ENCODE measurements at regions not wholly inside any gene's neighbourhood (a gene's known extent, or its start where the extent isn't known, plus 50 kb on each side); places are given as distances from the start of the nearest gene placed in this dataset.

GRCh38 chr6:135118134-135118730, 62.9 kb upstream of the MYB start:
- no peak for TF ChIP-seq CTCF (IDR thresholded peaks at IDR 0.05)
- Histone ChIP-seq H3K4me1 (no peaks in the 10 kb centered on the region), H3K36me3 (no peaks in the 10 kb centered on the region), H3K27ac (no peak overlapping the region), H3K4me3 (no peak overlapping the region), H3K27me3 (no peaks in the 10 kb centered on the region), H3K9me3 (no peaks in the 10 kb centered on the region)
- intact Hi-C loops (cut with DNase I), result no loop called here
- DNase-seq, result no peak
- ATAC-seq, result no peak

DNA sequence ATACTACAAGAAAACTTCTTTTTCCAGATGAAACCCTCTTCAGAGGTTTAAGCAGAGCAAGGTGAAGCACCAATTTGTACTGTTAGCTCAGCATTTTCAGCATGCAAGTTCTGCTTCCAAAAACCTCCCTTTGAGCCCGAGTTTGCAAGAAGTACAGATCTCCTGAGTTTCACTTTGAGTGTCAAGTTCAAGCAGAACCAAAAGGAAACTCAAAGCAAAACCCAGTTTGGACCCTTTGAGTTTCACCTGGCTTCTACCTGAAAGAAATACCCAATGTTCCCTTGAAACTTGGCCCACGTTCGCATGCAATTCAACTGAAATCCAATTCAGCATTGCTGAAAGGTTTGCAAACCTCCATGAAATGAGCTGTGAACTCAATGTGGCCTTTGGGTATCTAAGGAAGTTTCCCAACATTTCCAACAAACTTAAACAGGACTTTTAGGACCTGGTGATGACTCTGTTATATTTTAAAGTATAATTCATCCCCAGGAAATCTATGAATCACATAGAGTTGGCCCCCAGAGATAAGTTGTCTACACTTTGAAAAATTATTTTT, 62.9 kb upstream of the HBS1L start:
- Histone ChIP-seq H3K4me3 (no peak overlapping the region), H3K9me3 (no peaks in the 10 kb centered on the region), H3K27me3 (no peaks in the 10 kb centered on the region), H3K36me3 (no peaks in the 10 kb centered on the region), H3K4me1 (no peaks in the 10 kb centered on the region), H3K27ac (no peak overlapping the region)
- intact Hi-C loops (cut with DNase I), result no loop called here
- ATAC-seq, result no peak
- no peak for TF ChIP-seq CTCF (IDR thresholded peaks at IDR 0.05)
- no peak for DNase-seq

DNA sequence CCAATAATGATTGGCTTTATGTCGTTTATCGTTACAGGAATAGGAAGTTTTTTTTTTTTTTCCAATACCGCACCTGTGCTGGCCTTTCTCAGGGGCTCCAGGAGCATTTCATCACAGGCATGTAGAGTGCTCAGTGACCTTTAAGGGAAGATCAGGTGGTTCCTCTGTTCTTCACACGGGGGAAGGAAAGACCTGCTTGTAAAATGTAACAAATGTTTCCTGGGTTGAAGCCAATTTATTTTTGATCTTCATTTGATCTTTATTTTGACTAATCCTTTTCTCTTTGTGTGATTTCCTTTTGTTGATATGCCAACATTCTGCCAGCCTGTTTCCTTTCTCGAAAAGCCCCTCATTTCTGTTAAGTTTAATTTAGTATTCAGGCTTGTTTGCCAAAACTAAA, 61.9 kb upstream of the HBS1L start:
- Histone ChIP-seq H3K27me3 (no peaks in the 10 kb centered on the region), H3K4me1 (no peaks in the 10 kb centered on the region), H3K9me3 (no peaks in the 10 kb centered on the region), H3K4me3 (no peak overlapping the region), H3K27ac (no peak overlapping the region), H3K36me3 (no peaks in the 10 kb centered on the region)
- no peak for ATAC-seq
- DNase-seq, result no peak
- intact Hi-C loops (cut with DNase I), result no loop called here
- no peak for TF ChIP-seq CTCF (IDR thresholded peaks at IDR 0.05)

DNA sequence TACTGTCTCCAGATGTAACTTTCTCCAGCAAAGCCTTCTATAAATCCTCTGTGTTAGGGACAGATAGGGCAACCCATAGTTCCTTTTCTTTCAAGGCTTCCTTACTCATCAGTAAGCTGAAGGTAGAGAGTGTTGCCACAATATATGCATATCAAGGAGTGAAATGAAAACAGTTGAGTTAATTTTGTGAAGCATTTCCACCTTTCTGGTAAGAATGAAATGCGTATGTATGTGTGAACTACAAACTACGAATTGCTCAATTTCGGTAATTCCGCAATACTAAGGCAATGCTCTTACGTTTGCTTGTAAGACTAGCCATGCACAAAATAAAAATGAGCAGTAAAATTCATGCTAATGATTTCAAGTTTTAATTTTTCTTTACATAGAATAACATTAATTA, 61.2 kb upstream of the HBS1L start:
- Histone ChIP-seq H3K27ac (no peak overlapping the region), H3K4me1 (no peaks in the 10 kb centered on the region), H3K9me3 (no peaks in the 10 kb centered on the region), H3K36me3 (no peaks in the 10 kb centered on the region), H3K4me3 (no peak overlapping the region), H3K27me3 (no peaks in the 10 kb centered on the region)
- TF ChIP-seq CTCF (IDR thresholded peaks at IDR 0.05), result no peak
- DNase-seq (no peak), ATAC-seq (no peak)
- intact Hi-C loops (cut with DNase I), result no loop called here

- Histone ChIP-seq H3K27me3 (no peaks in the 10 kb centered on the region), H3K9me3 (no peaks in the 10 kb centered on the region), H3K4me3 (no peak overlapping the region), H3K4me1 (no peaks in the 10 kb centered on the region), H3K27ac (no peak overlapping the region), H3K36me3 (no peaks in the 10 kb centered on the region)
- DNase-seq (no peak), ATAC-seq (no peak)
- TF ChIP-seq CTCF (IDR thresholded peaks at IDR 0.05), result no peak
- intact Hi-C loops (cut with DNase I), result no loop called here
Observed at GRCh38 chr6:135115411-135115810, 60.8 kb upstream of the HBS1L start.
